Activated CD4-positive, alpha-beta memory T cell treated with anti-CD3 and anti-CD28 coated beads for 36 hours (primary cell): ENCODE measurements at regions not wholly inside any gene's neighbourhood (a gene's known extent, or its start where the extent isn't known, plus 50 kb on each side); places are given as distances from the start of the nearest gene placed in this dataset.

Source experiments
- CTCF ChIA-PET: fragments of 350-600 bp; sonication (Branson Sonifier 250); formaldehyde crosslinking; loops from one replicate; lab custom pipeline; 2021; ENCODE audit warnings: antibody characterized with exemption, inconsistent platforms; lab: Charles Lee
- POLR2A ChIA-PET: fragments of 350-600 bp; sonication (Branson Sonifier 250); formaldehyde crosslinking; loops from one replicate; lab custom pipeline; 2021; ENCODE audit warnings: antibody characterized with exemption; lab: Charles Lee
- DNase-seq: peaks from one replicate; pipeline ENCODE4 v3.0.0-alpha.2; 2020
- H3K27ac Mint-ChIP-seq: one replicate; pipeline ENCODE4 v1.8.0; 2021; ENCODE audit warnings: mixed read lengths
- H3K27me3 Mint-ChIP-seq: one replicate; pipeline ENCODE4 v1.8.0; 2021; ENCODE audit warnings: mixed read lengths
- H3K36me3 Mint-ChIP-seq: one replicate; pipeline ENCODE4 v1.8.0; 2021; ENCODE audit warnings: mixed read lengths
- H3K4me1 Mint-ChIP-seq: one replicate; pipeline ENCODE4 v1.8.0; 2021; ENCODE audit warnings: low read depth, mixed read lengths
- H3K4me3 Mint-ChIP-seq: one replicate; pipeline ENCODE4 v1.8.0; 2021; ENCODE audit warnings: mild to moderate bottlenecking, mixed read lengths
- H3K9me3 Mint-ChIP-seq: one replicate; pipeline ENCODE4 v1.8.0; 2021; ENCODE audit warnings: mixed read lengths
- intact Hi-C: fragments of 100-400 bp; cut with micrococcal nuclease; formaldehyde crosslinking; loops from one replicate; pipeline ENCODE4 v1.15.1; 2023

GRCh38 chr12:5247144-5247543 lies 184.8 kb upstream of the NTF3 start:
- no peak overlapping the region for H3K27ac Mint-ChIP-seq
- ChIA-PET CTCF (no interaction called here), POLR2A (no interaction called here)
- DNase-seq, result no peak
- no peak overlapping the region for H3K4me3 Mint-ChIP-seq
- H3K36me3 Mint-ChIP-seq, result no peaks in the 10 kb centered on the region
- intact Hi-C loops, result no loop called here
- no peaks in the 10 kb centered on the region for H3K9me3 Mint-ChIP-seq
- no peaks in the 10 kb centered on the region for H3K27me3 Mint-ChIP-seq
- H3K4me1 Mint-ChIP-seq, result no peaks in the 10 kb centered on the region

GRCh38 chr12:5248230-5248629 lies 183.7 kb upstream of the NTF3 start:
- peaks cover 2% of the 10 kb centered on the region for H3K27me3 Mint-ChIP-seq
- CTCF ChIA-PET, result no interaction called here

DNA sequence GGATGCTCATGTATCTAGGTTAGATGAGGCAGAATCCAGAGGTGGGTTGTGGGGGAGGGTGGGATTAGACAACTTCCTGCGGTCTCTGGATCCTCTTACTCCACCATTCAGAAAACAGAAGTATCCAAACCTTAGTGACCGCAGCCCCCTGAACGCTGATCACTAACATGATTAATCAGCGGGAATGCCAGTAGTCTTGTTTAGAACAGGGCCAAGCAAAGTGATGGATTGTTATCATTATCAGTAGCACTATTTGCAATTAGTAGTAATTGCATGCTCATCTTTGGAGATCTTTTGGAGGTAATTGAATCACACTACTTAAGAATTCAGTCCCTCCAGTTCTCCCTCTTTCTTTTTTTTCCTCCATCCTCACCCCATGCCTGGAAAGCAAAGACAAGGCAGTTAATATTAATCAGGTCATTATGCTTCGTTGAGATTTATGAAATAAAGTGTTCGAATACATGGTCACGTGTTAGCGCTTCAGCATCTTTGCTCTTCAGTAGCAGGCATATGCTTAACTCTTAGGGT lies 182.8 kb upstream of the NTF3 start:
- no peaks in the 10 kb centered on the region for H3K36me3 Mint-ChIP-seq
- CTCF ChIA-PET, result no interaction called here
- POLR2A ChIA-PET, result no interaction called here
- no peaks in the 10 kb centered on the region for H3K4me1 Mint-ChIP-seq
- intact Hi-C loops, result no loop called here
- no peaks in the 10 kb centered on the region for H3K9me3 Mint-ChIP-seq
- DNase-seq, result no peak
- no peak overlapping the region for H3K27ac Mint-ChIP-seq
- no peak overlapping the region for H3K4me3 Mint-ChIP-seq
- H3K27me3 Mint-ChIP-seq, result peaks cover 2% of the 10 kb centered on the region

More at GRCh38 chr12:5248230-5248629, 183.7 kb upstream of the NTF3 start:
- H3K36me3 Mint-ChIP-seq, result no peaks in the 10 kb centered on the region
- intact Hi-C loops, result no loop called here
- H3K4me3 Mint-ChIP-seq, result no peak overlapping the region
- no peaks in the 10 kb centered on the region for H3K9me3 Mint-ChIP-seq
- H3K4me1 Mint-ChIP-seq, result no peaks in the 10 kb centered on the region
- no peak overlapping the region for H3K27ac Mint-ChIP-seq
- POLR2A ChIA-PET, result no interaction called here
- no peak for DNase-seq

DNA sequence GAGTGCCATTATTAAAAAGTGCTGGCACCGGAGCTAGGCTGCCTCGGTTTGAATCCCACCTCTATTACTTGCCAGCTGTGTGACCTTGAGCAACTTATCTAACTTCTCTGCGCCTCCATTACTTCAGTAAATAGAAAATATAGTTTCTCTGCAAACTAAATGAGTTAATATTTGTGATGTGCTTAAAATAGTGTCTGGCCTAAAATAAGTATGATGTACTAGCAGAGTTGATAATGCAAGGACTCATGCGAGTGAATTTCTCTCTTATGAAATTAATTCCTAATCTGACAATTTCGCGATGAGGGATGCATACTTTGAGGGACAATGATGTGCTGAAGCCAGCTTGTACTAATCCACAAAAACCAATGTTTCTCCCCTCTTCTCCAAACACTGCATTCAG lies 180.8 kb upstream of the NTF3 start:
- CTCF ChIA-PET, result no interaction called here
- Mint-ChIP-seq H3K4me3 (no peak overlapping the region), H3K36me3 (no peaks in the 10 kb centered on the region)

GRCh38 chr12:5251786-5252185 lies 180.1 kb upstream of the NTF3 start:
- H3K4me1 Mint-ChIP-seq, result no peaks in the 10 kb centered on the region
- no peaks in the 10 kb centered on the region for H3K36me3 Mint-ChIP-seq
- ChIA-PET CTCF (no interaction called here), POLR2A (no interaction called here)
- no peak overlapping the region for H3K27ac Mint-ChIP-seq
- H3K9me3 Mint-ChIP-seq, result no peaks in the 10 kb centered on the region
- intact Hi-C loops, result no loop called here
- H3K27me3 Mint-ChIP-seq, result peaks cover 4% of the 10 kb centered on the region
- no peak overlapping the region for H3K4me3 Mint-ChIP-seq
- no peak for DNase-seq

More for the DNA sequence above, 180.8 kb upstream of the NTF3 start:
- POLR2A ChIA-PET, result no interaction called here
- Mint-ChIP-seq H3K27me3 (peaks cover 4% of the 10 kb centered on the region), H3K27ac (no peak overlapping the region), H3K4me1 (no peaks in the 10 kb centered on the region), H3K9me3 (no peaks in the 10 kb centered on the region)
- intact Hi-C loops, result no loop called here
- DNase-seq, result no peak

GRCh38 chr12:5254703-5255102 lies 177.2 kb upstream of the NTF3 start:
- Mint-ChIP-seq H3K36me3 (no peaks in the 10 kb centered on the region), H3K9me3 (no peaks in the 10 kb centered on the region), H3K4me3 (no peak overlapping the region), H3K27me3 (peaks cover 6% of the 10 kb centered on the region), H3K4me1 (no peaks in the 10 kb centered on the region), H3K27ac (no peak overlapping the region)
- intact Hi-C loops, result no loop called here
- ChIA-PET POLR2A (no interaction called here), CTCF (no interaction called here)
- no peak for DNase-seq

GRCh38 chr12:5257763-5258495 lies 174.0 kb upstream of the NTF3 start:
- no peak for DNase-seq
- CTCF ChIA-PET, result no interaction called here
- H3K4me3 Mint-ChIP-seq, result no peak overlapping the region
- H3K27ac Mint-ChIP-seq, result no peak overlapping the region
- POLR2A ChIA-PET, result no interaction called here
- intact Hi-C loops, result no loop called here
- H3K36me3 Mint-ChIP-seq, result no peaks in the 10 kb centered on the region
- H3K9me3 Mint-ChIP-seq, result no peaks in the 10 kb centered on the region
- peaks cover 4% of the 10 kb centered on the region for H3K27me3 Mint-ChIP-seq
- H3K4me1 Mint-ChIP-seq, result no peaks in the 10 kb centered on the region

DNA sequence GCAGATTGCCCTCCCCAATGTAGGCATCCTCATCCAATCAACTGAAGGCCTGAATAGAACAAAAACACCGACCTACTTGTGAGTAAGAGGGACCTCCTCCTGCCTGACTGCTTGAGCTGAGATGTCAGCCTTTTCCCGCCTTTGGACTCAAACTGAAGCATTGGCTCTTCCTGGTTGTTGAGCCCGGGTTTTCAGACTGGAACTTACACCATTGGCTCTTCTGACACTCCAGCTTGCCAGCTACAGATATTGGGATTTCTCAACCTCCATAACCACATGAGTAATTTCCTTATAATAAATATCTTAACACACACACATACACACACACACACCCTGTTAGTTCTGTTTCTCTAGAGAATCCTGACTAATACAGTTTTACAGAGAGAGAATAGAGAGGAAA lies 173.4 kb upstream of the NTF3 start:
- Mint-ChIP-seq H3K27ac (no peak overlapping the region), H3K27me3 (peaks cover 4% of the 10 kb centered on the region), H3K4me3 (no peak overlapping the region), H3K4me1 (no peaks in the 10 kb centered on the region), H3K9me3 (no peaks in the 10 kb centered on the region), H3K36me3 (no peaks in the 10 kb centered on the region)
- no peak for DNase-seq
- ChIA-PET POLR2A (no interaction called here), CTCF (no interaction called here)
- intact Hi-C loops, result no loop called here

- Mint-ChIP-seq H3K36me3 (no peaks in the 10 kb centered on the region), H3K27me3 (peaks cover 4% of the 10 kb centered on the region), H3K4me3 (no peak overlapping the region), H3K9me3 (no peaks in the 10 kb centered on the region), H3K27ac (no peak overlapping the region), H3K4me1 (no peaks in the 10 kb centered on the region)
- CTCF ChIA-PET, result no interaction called here
- DNase-seq, result no peak
- POLR2A ChIA-PET, result no interaction called here
- intact Hi-C loops, result no loop called here
Measured at GRCh38 chr12:5258926-5259325, 173.0 kb upstream of the NTF3 start.

DNA sequence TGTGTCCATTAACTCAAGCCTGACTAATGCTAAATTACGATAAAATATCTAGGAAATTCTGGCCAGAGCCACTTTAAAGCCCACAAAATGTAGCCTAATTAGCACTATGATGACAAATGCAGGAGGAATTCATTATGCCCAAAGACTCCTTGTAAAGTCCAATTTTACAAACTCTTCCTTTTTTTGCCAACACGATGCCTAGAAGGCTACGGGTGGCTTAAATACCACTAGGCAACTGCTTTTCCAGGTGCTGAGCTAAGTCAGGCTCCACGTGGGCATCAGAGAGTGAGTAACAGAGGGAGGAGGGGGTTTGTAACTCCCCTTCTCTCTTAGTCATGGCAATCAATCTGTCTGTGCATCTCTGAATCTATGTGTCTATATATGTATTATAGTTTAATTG lies 172.4 kb upstream of the NTF3 start:
- H3K9me3 Mint-ChIP-seq, result no peaks in the 10 kb centered on the region
- no peaks in the 10 kb centered on the region for H3K4me1 Mint-ChIP-seq
- CTCF ChIA-PET, result no interaction called here
- POLR2A ChIA-PET, result no interaction called here
- no peak overlapping the region for H3K4me3 Mint-ChIP-seq
- no peak for DNase-seq
- H3K36me3 Mint-ChIP-seq, result no peaks in the 10 kb centered on the region
- intact Hi-C loops, result no loop called here
- no peak overlapping the region for H3K27ac Mint-ChIP-seq
- H3K27me3 Mint-ChIP-seq, result peaks cover 4% of the 10 kb centered on the region

DNA sequence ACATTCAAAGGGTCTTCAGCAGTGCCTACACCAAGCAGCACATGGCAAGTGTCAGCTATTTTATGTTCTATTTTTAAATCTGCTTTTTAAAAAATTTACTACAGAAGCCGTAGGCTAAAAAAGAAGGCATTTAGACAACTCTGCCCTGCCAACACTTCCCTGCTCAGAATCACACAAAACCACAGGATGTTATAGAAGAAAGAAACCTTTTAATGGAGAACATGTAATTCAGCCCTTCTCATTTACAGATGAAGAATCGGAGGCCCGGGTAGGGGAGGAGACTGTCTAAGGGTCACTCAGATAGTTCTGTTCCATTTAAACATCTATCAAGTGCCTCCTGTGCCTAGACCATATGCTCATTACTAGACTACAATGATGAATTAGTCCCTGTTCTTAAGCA lies 171.8 kb upstream of the NTF3 start:
- H3K36me3 Mint-ChIP-seq, result no peaks in the 10 kb centered on the region
- ChIA-PET POLR2A (no interaction called here), CTCF (no interaction called here)
- intact Hi-C loops, result no loop called here
- no peak for DNase-seq
- no peaks in the 10 kb centered on the region for H3K9me3 Mint-ChIP-seq
- no peak overlapping the region for H3K27ac Mint-ChIP-seq
- H3K4me1 Mint-ChIP-seq, result no peaks in the 10 kb centered on the region
- H3K27me3 Mint-ChIP-seq, result peaks cover 4% of the 10 kb centered on the region
- H3K4me3 Mint-ChIP-seq, result no peak overlapping the region

DNA sequence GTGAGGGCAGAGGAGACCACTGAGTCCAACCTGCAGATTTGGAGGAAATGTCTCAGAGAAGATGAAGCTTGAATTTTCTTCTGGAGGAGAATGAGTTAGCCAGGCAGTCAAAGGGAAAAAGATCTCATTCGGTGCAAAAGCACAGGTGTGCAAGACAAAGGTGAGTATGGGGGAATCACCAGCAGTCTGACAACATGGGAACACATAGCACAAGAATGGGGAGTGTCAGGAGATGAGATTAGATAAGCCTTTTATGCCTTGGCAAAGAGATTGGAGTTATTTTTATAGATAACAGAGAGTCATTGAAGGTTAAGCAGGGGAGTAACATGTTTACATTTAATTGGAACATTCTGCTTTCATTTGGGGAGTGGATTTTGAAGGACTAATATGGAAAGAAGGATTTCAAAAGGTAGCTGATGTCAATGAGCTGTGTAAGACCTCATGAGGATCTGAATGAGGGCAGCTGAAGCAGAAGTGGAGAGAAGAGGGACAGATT lies 171.3 kb upstream of the NTF3 start:
- intact Hi-C loops, result no loop called here

DNA sequence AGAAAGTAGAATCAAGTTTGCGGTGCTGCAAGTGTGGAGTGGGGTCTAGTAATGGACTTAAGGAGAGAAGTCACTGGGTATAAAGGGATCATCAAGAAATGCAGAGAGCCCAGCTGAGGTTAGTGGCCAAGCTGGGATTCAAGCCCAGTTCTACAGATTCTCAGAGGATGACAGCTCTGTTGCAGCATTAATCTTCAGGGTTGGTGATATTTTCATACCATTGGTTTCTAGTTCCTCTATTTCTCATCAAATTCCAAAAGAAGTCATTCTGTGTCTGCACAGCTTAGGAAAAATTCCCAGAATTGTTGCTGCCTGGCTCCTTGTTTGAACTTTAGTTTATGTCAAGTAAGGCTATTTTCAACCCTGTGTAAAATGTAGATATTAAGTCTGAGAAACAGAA lies 169.5 kb upstream of the NTF3 start:
- H3K27ac Mint-ChIP-seq, result no peak overlapping the region
- intact Hi-C loops, result no loop called here
- DNase-seq, result no peak
- no peaks in the 10 kb centered on the region for H3K9me3 Mint-ChIP-seq
- H3K4me1 Mint-ChIP-seq, result no peaks in the 10 kb centered on the region
- CTCF ChIA-PET, result no interaction called here
- H3K27me3 Mint-ChIP-seq, result peaks cover 2% of the 10 kb centered on the region
- POLR2A ChIA-PET, result no interaction called here
- H3K4me3 Mint-ChIP-seq, result no peak overlapping the region
- H3K36me3 Mint-ChIP-seq, result no peaks in the 10 kb centered on the region

More for the DNA sequence above, 171.3 kb upstream of the NTF3 start:
- no peak for DNase-seq
- H3K4me3 Mint-ChIP-seq, result no peak overlapping the region
- no peaks in the 10 kb centered on the region for H3K36me3 Mint-ChIP-seq
- no peak overlapping the region for H3K27ac Mint-ChIP-seq
- peaks cover 4% of the 10 kb centered on the region for H3K27me3 Mint-ChIP-seq
- H3K9me3 Mint-ChIP-seq, result no peaks in the 10 kb centered on the region
- no peaks in the 10 kb centered on the region for H3K4me1 Mint-ChIP-seq
- CTCF ChIA-PET, result no interaction called here
- POLR2A ChIA-PET, result no interaction called here
